ENCODE measurements at regions not wholly inside any gene's neighbourhood (a gene's known extent, or its start where the extent isn't known, plus 50 kb on each side); places are given as distances from the start of the nearest gene placed in this dataset.

DNA sequence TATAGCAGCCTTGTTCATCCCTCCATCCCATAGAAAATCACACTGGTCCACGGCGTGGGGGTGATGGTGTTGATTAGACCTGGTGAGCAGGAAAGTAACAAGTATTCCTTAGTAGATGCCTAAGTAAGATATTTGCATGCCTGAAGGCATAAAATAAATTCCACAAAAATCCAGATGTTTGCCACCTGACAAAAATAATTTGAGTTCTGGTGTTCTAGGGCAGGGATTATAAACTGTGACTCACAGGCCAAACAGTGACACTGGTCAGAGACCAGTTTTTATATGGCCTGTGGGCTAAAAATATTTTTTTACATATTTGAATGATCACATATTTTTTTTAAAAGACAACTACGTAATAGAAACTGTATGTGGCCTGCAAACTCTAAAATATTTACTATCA, 310.7 kb downstream of the RFC3 start:
- DNase-seq, result no peak

DNA sequence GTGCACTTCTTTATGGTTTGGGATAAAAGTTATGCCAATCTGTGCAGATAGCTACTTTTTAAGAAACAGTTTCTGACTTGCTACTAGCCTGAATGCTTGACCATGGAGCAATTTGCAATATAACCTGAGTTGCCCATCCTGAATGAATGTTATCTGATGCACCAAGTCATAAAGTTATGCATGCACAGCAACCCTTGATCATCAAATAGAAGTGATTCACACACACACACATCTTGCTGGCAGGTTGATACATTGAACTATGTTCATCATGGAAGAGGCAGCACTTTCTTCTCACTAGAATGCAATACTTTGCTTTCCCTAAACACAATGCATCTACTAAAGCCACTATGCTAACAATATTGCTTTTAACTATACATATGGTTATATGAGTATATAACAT, 311.5 kb downstream of the RFC3 start:
- no peak for DNase-seq

DNA sequence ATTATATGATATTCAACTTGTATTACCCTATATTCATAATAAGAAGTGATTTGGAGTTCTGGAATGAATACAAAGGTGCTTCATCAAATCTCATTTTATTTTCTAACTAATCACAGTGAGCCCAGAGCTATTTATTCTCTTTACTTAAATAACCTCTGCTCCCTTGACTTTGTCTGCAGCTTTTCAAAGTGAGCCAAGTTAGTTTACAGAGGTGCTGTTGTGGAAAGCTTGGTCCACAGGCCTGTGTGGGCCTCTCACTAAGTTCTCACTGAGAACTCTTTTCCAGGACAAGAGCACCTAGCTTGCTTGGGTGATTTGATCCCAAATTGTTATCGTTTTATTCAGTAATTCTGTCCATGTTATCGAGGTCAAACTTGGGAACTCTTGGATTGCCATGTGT, 319.3 kb downstream of the RFC3 start:
- no peak for DNase-seq

DNA sequence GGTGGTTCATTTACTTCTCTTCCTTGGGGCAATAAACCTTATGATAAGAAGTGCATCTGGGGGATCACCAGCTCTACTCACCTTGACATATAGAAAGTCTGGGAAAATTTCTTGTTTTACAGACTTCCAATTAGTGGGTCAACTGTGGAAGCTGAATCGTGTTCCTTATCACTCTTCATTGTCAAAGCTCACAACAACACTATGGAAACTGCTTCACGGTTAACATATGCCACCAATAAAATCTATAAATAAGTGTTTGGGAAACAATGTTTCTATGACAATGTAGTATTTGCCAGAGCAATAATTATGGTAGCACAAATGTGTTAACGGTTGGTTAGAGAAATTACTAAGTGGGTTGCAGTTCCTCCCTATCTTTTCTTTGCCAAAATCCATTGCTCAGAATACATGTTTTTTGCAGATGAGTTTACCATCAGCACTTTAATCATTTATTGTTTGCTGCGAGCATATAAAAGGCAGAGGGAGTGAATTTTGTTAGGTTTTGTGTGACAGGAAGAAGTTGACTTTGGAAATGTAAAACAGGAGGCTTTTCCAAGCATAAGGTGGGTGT, 321.8 kb downstream of the RFC3 start:
- no peak for DNase-seq

DNA sequence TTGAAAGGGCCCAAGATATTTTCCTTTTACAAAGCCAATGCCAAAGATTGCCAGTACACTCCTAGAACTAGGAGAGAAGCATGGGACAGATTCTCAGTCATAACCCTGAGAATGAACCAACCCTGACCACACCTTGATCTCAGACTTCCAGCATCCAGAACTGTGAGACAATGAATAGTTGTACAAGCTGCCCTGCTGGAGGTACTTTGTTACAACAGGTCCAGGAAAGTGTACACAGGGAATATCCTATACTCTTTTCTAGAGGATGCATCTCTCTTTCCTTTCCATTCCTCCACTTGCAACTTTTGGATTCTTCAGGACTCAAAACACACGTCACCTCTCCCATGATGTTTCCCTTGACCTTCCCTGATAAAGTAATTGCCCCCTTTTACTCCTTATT, 325.7 kb downstream of the RFC3 start:
- no peak for DNase-seq

DNA sequence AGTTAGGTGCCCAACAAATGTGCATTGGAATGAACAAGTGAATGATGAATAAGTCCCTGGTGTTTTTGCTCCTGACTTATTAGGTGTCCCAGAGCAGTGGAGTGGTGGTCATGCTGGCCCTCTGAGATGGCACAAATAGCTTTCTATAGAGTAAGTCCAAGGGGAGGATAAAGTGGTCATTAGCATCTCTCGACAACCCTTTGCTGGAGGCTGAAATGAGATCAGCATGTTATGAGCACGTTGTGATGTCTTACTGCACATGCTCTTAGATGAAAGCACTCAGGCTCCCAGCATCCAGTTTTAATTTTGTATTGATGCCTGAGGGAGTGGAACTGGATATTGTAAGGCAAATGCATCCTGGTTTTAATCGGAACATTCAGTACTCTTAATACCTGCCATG, 326.2 kb downstream of the RFC3 start:
- DNase-seq, result no peak

DNA sequence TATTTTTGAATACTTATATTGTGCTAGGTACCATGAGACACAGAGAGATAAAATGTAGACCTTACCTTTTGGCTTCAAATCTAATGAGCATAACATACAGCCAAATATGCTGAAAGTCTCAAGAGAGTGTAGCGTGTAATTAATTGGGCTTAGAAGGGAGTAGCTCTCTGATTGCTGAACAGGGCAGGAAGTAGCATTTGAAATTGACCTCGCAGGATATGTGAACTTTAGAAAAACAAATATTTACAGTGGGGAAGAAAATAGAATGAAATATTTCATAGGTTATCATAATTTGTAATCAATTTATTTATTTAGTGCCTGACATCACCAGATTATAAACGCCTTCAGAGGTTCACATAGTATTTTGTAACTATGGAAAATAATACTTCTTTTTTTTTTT, 327.1 kb downstream of the RFC3 start:
- no peak for DNase-seq

DNA sequence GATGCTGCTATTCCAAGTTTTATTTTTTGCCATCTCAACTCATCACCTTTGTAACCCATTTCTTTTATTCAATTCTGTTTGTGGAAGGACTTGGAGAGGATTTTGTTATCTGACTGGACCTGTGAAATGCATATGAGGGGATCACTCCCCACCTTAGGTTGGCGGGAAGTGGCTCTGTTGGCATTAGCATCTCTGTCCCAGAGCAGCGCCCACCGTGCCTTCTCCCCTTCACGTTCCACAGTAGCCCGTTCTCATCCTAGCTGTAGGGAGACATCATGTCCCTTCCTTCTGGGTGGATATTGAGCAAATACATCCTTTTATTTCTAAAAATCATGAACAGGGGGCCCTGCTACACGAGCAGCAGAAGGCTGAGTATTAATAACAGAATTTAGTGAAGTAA, 330.4 kb downstream of the RFC3 start:
- no peak for DNase-seq

DNA sequence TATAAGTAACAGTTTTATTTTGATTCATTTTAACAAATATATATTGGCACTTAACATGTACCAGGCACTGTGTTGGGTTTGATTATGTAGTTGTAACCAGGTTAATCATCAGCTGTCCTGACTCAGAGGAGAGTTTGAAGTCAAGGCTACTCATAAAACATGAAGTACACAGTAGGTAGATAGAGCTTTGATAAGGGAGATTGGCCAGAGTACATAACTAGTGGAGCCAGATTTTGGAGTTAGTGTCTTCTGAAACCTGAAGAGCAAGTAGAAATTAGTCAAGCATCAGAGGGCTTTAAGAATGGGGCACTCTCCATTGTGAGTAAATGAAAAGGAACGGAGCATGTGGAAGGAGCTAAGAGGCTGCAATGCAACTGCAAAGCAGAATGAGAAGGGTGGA, 333.9 kb downstream of the RFC3 start:
- DNase-seq, result no peak

DNA sequence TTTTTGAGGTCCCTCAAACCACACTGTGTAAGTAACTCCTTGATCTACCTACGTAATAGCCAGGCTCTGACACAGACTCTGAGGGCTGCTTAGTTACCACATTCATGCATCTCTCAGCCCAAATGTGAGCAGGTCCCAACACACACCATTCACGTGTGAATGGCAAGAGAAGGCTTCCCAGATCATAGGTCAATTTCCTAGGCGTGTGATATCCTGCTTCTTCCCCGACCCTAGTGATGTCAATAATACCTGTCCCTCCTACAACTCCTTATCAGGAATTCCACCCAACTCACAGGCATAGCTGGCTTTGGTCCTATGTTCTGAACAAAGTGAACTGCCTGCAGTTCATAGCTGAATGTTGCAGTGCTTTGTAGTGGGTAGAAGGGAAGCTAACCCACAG, 334.5 kb downstream of the RFC3 start:
- DNase-seq, result no peak

DNA sequence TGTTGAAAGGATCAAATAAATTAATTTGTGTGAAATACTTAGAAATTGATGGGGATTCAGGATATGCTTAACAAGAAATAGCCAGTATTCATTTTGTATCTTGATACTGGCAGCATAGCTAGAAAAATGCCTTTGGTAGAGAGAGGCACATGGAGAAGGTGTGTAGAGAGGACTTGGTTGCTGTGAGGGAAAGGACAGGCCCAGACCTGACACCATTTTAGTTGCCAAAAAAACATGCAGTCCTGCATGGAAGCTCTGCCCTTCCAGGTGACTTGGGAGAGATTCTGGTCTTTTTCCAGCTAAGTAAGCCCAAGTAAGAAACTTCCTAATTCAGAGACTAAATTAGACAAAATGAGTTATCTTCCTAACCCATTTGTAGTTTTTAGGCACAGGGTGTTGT, 335.0 kb downstream of the RFC3 start:
- no peak for DNase-seq

DNA sequence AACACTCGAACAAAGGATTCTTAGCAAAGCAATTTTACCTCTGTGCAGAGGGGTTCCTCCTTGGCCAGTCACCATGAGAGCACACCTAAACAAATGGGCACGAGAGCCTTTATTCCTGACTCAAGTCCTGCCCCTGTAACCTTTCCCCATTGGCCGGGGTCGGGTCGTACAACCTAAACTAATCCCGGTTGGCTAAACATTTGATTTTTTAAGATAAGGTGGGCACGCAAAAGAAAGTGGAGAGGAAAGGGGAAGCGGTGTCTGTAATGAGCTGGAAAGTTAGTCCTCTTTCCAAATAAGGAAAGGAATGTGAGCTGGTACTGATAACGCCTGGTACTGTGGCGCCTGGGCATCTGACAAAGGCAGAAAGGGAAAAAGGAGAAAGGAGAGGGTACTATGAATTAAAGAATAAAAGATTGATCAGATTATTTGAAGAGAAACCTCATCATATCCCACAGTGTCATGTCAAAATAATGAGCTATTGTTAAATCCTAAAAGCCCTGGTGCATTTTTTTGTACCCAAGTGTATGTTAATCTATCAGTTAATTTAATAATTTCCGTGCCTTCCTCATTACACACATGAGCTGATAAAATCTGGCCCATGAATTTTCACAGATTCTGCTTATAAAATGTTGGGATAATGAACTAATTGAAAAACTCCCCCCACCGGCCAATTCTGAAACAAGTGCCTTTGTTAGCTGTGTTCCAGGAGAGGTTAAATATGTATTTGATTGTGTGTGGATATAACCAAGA, 335.7 kb downstream of the RFC3 start:
- DNase-seq, result no peak

DNA sequence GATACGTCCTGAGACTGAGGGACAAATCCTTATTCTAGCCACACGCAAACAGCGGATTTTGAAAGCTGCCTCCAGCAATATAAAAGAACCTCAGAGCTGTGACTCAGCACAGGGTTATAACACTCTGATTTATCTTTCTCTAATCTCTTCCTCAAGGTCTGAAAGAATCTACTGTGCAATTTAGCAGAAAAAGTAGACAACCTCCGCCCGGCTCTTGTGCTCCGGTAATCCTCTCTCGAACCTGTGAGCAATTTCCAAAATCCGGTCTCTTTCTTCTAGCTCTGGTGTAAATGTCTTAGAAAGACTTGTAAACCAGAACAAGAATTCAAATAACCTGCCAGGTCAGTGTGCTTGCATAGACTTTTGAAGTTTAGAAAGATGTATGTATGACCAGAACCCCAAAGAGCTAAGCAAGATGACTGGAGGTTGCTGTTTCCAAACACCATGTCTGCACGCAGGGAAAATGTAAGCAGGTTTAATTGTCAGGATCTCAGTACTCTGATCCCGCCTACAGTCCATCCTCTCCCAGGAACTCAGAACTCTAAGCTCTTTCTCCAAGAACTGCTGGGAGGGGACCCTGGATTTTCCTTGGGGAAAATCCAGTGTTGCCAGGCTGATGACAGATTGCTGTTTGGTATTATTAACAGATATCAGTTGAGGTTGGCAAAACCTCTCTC, 338.1 kb downstream of the RFC3 start:
- no peak for DNase-seq

DNA sequence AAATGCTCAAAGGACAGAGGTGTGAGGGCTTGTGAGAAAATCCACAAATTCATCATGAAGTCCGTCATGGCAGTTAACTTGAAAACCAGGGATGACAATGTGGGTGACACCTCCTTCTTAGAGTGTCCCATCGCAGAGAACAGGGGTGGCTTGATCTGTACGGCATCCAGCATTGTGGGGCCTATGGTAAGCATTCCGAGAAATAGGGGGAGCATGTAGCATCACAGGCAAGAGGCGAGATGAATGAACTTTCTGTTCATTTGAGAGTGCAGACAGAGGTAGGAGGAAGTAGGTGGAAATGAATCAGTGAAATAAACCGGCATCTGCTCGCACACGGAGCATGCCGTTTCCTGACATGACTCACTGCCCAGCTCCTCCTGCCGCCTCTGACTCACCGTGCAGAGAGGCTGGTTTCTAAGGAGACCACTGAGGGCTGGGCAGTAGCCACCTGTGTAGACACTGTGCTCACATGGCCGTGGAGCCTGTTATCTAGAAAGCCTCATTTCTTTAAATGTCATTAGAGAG, 339.0 kb downstream of the RFC3 start:
- peak; percentile 26 for DNase-seq

DNA sequence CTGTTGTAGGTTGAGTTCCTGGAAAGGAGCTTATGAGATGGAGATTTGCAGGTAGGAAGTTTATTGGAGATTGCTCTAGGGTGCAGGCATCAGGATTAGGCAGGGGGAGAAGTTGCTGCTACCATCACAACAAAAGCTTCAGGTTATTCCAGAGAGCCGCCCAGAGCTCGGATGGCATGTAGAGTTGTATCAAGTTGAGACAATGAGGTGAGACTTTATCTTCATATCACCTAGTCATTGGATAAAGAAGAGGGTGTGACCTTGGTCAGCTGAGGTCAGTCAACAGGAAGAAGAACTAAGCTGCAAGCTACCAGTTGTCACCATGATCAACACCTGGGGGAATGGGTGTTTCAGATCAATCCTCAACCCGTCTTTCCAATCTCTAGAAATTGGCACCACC, 342.0 kb downstream of the RFC3 start:
- DNase-seq, result no peak

DNA sequence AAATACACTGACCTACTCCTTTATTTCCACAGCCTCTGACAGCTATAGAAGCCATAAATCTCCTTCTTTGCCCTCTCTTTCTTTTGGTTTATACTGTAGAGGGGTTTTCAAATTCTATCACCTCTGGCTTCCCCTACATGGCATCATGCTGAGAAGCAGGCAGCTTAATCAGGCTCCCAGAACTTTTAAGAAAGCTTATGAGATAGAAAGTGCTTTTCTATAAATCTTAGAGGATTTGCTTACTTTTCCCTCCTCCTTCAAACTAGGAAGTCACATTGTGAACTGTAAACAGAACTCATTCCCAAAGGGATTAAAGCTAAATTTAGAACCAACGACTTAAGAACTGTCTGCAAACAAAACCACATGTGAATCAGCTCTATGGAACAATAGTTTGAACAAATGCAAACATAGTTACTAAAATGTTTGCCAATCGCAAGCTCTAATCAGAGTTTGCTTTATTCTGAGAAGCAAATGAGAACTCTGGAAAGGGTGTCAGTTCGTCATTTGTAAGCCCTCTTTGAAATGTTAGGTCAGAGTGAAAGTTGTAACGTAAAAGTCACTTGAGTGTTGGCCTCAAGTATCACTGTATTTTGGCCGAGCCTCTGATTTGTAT, 344.1 kb downstream of the RFC3 start:
- DNase-seq, result no peak

DNA sequence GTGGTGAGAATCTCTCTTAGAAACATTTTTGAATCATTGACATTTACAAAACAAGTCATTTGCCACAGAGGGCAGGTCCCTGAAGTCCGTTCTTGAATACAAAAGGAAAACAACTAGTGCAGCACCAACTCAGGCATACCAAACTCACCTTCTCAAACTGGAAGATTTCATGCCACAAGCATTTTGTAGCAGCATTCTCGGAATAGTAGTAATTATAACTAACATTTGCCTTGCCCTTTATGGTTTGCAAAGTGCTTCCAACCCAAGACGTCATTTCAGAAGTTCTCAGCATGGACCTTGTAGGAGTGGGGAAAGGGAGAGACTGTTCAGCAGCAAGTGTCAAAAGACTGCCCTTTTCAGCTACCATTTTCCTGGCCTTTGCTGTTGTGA, 344.6 kb downstream of the RFC3 start:
- DNase-seq, result no peak

DNA sequence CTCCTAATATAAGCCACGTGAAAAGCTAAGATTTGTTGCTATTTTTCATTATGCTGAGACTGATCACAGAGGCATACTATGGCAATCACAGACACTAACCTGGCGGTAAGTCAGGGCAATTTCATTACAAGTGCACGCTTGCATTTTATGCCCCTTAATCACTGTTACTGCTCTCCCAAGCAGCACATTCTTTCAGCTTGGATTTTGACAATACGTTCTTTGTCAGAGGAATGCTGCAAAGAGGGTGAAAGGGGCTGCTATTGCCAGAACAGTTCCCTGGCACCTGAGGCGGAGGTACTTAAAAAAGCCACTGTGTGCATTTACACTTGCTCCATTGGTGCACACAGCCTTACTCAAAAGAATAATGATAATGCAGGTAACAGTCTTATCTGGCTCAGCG, 346.6 kb downstream of the RFC3 start:
- DNase-seq, result no peak

DNA sequence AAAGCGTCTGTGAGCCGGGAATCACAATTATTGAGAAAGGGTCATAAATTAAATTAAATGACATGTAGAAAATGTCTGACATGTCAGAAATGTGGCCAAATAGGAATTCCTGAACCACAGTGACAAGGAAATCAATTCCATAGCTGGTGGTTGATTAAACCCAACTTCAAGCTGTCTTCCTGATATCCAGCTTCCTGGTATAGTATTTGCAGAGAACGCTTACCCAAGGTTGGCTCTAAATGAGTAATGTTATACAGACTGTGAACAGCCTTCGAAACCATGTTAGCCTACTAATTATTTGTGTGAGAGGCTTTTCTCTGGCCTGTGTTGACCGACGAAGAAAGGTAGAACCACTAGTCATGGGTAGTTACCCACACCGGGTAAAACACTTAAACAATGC, 347.2 kb downstream of the RFC3 start:
- DNase-seq, result no peak

DNA sequence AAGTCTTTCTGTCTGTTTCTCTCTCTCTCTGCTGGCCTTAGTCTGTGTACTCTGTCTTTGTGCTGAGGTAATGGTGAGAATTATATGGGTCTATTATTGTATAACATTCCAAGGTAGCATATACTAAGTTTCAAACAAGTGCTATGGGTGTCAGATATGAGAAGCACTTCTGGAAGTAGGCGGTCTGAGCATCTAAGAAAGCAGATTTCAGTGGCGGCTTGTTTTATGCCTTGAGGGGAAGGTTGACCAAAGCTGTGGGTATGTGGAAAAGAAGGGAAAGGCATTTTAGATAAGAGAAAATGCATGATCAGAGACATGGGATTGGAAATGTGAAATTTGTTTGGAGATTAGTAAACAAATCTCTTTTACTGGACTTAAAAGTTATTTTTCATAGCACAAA, 348.5 kb downstream of the RFC3 start:
- no peak for DNase-seq

DNA sequence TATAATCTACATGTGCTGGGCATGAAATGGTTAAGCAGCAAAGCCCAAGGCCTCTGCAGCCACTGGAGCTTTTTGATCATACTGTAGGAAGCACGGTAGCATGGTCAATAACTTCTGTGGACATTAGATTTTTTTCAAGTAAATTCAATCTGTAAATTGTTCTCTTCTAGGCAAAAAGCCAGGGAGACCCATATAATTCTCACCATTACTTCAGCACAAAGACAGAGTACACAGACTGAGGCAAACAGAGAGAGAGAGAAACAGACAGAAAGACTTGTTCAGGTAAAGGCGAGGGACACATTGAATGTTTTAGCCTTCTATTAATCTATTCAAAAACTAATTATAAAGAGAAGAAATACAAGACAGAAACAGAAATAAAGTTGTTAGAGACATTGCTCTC, 349.4 kb downstream of the RFC3 start:
- DNase-seq, result no peak

DNA sequence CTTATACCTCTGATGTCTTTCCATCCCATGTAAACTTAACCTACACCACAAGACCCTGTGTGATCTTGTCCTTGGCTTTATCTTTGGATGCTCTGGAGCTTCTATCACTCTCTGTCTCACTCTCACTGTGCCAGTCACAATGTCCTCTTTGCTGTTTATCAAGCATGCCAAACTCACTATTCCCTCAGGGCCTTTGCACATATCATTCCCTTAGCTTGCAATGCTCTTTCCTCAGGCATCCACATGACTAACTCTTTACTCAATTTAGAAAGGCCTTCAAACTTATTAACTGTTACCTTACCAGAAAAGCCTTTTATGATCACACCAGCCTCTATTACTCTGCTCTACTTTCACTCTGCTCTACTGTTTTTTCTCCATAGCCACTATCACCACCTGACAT, 354.1 kb downstream of the RFC3 start:
- no peak for DNase-seq

DNA sequence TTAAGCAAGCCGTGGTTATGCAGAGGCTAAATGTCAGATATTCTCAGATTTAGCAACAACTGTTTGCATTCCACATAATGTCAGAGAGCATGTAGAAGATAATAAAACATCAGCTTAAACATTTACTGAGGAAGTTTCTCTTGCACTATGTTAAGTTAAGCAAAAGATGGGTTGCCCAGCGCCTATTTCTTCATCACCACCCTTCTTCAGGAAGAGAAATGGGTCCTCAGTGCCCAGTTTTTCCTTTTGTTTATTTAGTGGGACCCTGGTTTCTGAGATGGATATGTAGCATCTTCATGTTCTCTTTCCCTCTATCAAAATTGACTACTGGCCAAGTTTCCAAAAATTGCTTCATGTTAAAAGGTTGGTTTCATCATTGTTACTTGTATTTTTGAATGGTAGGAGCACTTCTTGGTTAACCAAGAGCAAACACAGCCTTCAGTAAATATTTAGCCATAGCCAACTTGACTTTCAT, 356.8 kb downstream of the RFC3 start:
- DNase-seq, result no peak

DNA sequence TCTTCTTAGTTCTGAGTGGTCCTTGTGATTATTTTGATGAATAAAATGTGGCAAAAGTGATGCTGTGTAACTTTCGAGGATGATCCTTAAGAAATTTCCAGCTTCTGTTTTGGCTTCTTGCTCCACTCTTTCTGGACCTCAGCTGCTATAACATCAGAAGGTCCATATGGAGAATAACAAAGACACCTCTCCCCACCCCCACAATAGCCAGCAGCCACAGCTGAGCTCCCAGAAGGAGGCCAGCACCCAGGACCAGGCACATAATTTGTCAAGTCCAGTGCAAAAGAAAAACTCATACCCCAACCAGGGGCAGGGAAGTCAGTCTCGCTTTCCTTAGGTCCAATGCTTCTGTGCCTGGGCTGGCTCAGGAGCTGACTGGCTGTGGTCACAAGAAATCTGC, 357.6 kb downstream of the RFC3 start:
- no peak for DNase-seq

Data from NCI-H1694 treated with DMSO at 0.1 percent for 48 hours (cell line).